Smooth muscle cell (in vitro differentiated cells): ENCODE measurements at regions not wholly inside any gene's neighbourhood (a gene's known extent, or its start where the extent isn't known, plus 50 kb on each side); places are given as distances from the start of the nearest gene placed in this dataset.

Source experiments
- DNase-seq: peaks from one replicate; lab custom pipeline; 2025; ENCODE audit not compliant: unreplicated experiment; lab: John Stamatoyannopoulos, UW
- H2AFZ ChIP-seq: fragments of 200-600 bp; sonication (generic); 2 replicates; pipeline ENCODE4 v1.6.0; 2016; ENCODE audit warnings: antibody characterized with exemption, low read depth, mild to moderate bottlenecking
- H3F3A ChIP-seq: fragments of 200-600 bp; sonication (generic); 2 replicates; pipeline ENCODE4 v1.6.0; 2017; ENCODE audit warnings: antibody characterized with exemption, low read depth
- H3K27ac ChIP-seq: fragments of 200-600 bp; sonication (generic); 2 replicates; pipeline ENCODE4 v1.5.1; 2016; ENCODE audit warnings: low read depth, mild to moderate bottlenecking
- H3K27me3 ChIP-seq: fragments of 200-600 bp; sonication (generic); 2 replicates; pipeline ENCODE4 v1.6.1; 2016; ENCODE audit warnings: low read depth, mild to moderate bottlenecking
- H3K36me3 ChIP-seq: fragments of 200-600 bp; sonication (generic); 2 replicates; pipeline ENCODE4 v1.5.1; 2016; ENCODE audit warnings: low read depth
- H3K4me1 ChIP-seq: fragments of 200-600 bp; sonication (generic); 2 replicates; pipeline ENCODE4 v1.5.1; 2016; ENCODE audit warnings: low read depth
- H3K4me2 ChIP-seq: fragments of 200-600 bp; sonication (generic); 2 replicates; pipeline ENCODE4 v1.6.0; 2016; ENCODE audit warnings: mild to moderate bottlenecking
- H3K4me3 ChIP-seq: fragments of 200-600 bp; sonication (generic); 2 replicates; pipeline ENCODE4 v1.5.1; 2016; ENCODE audit warnings: mild to moderate bottlenecking
- H3K79me2 ChIP-seq: fragments of 200-600 bp; sonication (generic); 2 replicates; pipeline ENCODE4 v1.6.0; 2016; ENCODE audit warnings: low read depth, mild to moderate bottlenecking
- H3K9ac ChIP-seq: fragments of 200-600 bp; sonication (generic); 2 replicates; pipeline ENCODE4 v1.6.0; 2016; ENCODE audit warnings: low read depth
- H3K9me3 ChIP-seq: fragments of 200-600 bp; sonication (generic); replicated peaks from 2 replicates; pipeline ENCODE4 v1.5.1; 2016; ENCODE audit warnings: low read depth
- H4K20me1 ChIP-seq: fragments of 200-600 bp; sonication (generic); 2 replicates; pipeline ENCODE4 v1.6.0; 2016; ENCODE audit warnings: low read depth
- CTCF ChIP-seq: fragments of 200-600 bp; sonication (generic); IDR thresholded peaks from 2 replicates; pipeline ENCODE4 v1.5.1; 2017; ENCODE audit warnings: borderline replicate concordance, mild to moderate bottlenecking, antibody characterized with exemption; ENCODE audit not compliant: insufficient read depth, poor library complexity, severe bottlenecking
- WGBS: methylation state at CpG from one replicate; pipeline ENCODE4 v1.1.7; 2016; ENCODE audit warnings: low lambda C conversion rate; 5-methylcytosine and 5-hydroxymethylcytosine counted together

- H3K27me3 ChIP-seq, result no peaks in the 10 kb centered on the region
- H3K9ac ChIP-seq, result no peak overlapping the region
- DNase-seq, result no peak
- no peaks in the 10 kb centered on the region for H3K9me3 ChIP-seq
- H3K4me3 ChIP-seq, result no peak overlapping the region
- H3K79me2 ChIP-seq, result no peaks in the 10 kb centered on the region
- H3K27ac ChIP-seq, result no peak overlapping the region
- H4K20me1 ChIP-seq, result no peaks in the 10 kb centered on the region
- no peaks in the 10 kb centered on the region for H3F3A ChIP-seq
- H3K4me2 ChIP-seq, result no peak overlapping the region
- TF ChIP-seq CTCF, result no peak
- WGBS, result 94% methylated on average over 8 of the region's 8 CpGs
- no peaks in the 10 kb centered on the region for H3K4me1 ChIP-seq
- no peak overlapping the region for H2AFZ ChIP-seq
- no peaks in the 10 kb centered on the region for H3K36me3 ChIP-seq
Observed at GRCh38 chr13:106700007-106700406, 132.1 kb upstream of the ARGLU1 start.

GRCh38 chr13:106699311-106699710, 131.4 kb upstream of the ARGLU1 start:
- TF ChIP-seq CTCF, result no peak

GRCh38 chr13:106696719-106697118, 128.8 kb upstream of the ARGLU1 start:
- H3K79me2 ChIP-seq, result no peaks in the 10 kb centered on the region
- WGBS, result 100% methylated on average over 2 of the region's 2 CpGs

More at GRCh38 chr13:106699311-106699710, 131.4 kb upstream of the ARGLU1 start:
- no peaks in the 10 kb centered on the region for H3K79me2 ChIP-seq
- 86% methylated on average over 5 of the region's 5 CpGs for WGBS
- no peaks in the 10 kb centered on the region for H3K9me3 ChIP-seq
- H3K36me3 ChIP-seq, result no peaks in the 10 kb centered on the region
- no peak overlapping the region for H3K27ac ChIP-seq
- H2AFZ ChIP-seq, result no peak overlapping the region
- DNase-seq, result no peak
- no peaks in the 10 kb centered on the region for H3F3A ChIP-seq
- H3K27me3 ChIP-seq, result no peaks in the 10 kb centered on the region
- no peak overlapping the region for H3K4me3 ChIP-seq
- no peak overlapping the region for H3K9ac ChIP-seq
- H3K4me2 ChIP-seq, result no peak overlapping the region
- H3K4me1 ChIP-seq, result no peaks in the 10 kb centered on the region
- H4K20me1 ChIP-seq, result no peaks in the 10 kb centered on the region

More at GRCh38 chr13:106696719-106697118, 128.8 kb upstream of the ARGLU1 start:
- DNase-seq, result no peak
- Histone ChIP-seq H4K20me1 (no peaks in the 10 kb centered on the region), H3K4me3 (no peak overlapping the region), H3K4me2 (no peak overlapping the region), H3K4me1 (peaks cover 4% of the 10 kb centered on the region), H3K27ac (no peak overlapping the region), H3K27me3 (no peaks in the 10 kb centered on the region), H3K9me3 (no peaks in the 10 kb centered on the region), H3K36me3 (no peaks in the 10 kb centered on the region), H3K9ac (no peak overlapping the region), H3F3A (no peaks in the 10 kb centered on the region), H2AFZ (no peak overlapping the region)
- no peak for TF ChIP-seq CTCF
